HCT116 (cell line): ENCODE measurements at regions not wholly inside any gene's neighbourhood (a gene's known extent, or its start where the extent isn't known, plus 50 kb on each side); places are given as distances from the start of the nearest gene placed in this dataset.

Source experiments
- CBX3 ChIP-seq: IDR thresholded peaks from 2 replicates; pipeline ENCODE4 v1.6.1; 2012; ENCODE audit warnings: low read depth
- EZH2 ChIP-seq: fragments of 200-600 bp; sonication (generic); IDR thresholded peaks from 2 replicates; pipeline ENCODE4 v1.6.1; 2017; ENCODE audit warnings: antibody characterized with exemption, mixed run types
- EZH2phosphoT487 ChIP-seq: fragments of 200-600 bp; IDR thresholded peaks from 2 replicates; pipeline ENCODE4 v1.6.1; 2018; ENCODE audit warnings: antibody characterized with exemption, borderline replicate concordance
- FOSL1 ChIP-seq: IDR thresholded peaks from 2 replicates; pipeline ENCODE4 v1.6.1; 2012; ENCODE audit warnings: low read depth
- JUND ChIP-seq: IDR thresholded peaks from 2 replicates; pipeline ENCODE4 v1.6.1; 2012
- POLR2A ChIP-seq: IDR thresholded peaks from 2 replicates; pipeline ENCODE4 v1.7.0; 2011; ENCODE audit warnings: borderline replicate concordance; ENCODE audit not compliant: insufficient read depth, insufficient read length; ENCODE audit errors: extremely low read depth
- POLR2AphosphoS5 ChIP-seq: IDR thresholded peaks from 2 replicates; pipeline ENCODE4 v1.6.1; 2011; ENCODE audit warnings: mild to moderate bottlenecking, low read depth, low read length, moderate library complexity
- RAD21 ChIP-seq: IDR thresholded peaks from 2 replicates; pipeline ENCODE4 v1.6.1; 2012; ENCODE audit warnings: low read depth, mild to moderate bottlenecking
- SIN3A ChIP-seq: IDR thresholded peaks from 2 replicates; pipeline ENCODE4 v1.6.1; 2012; ENCODE audit warnings: low read depth
- YY1 ChIP-seq: IDR thresholded peaks from 2 replicates; pipeline ENCODE4 v1.6.1; 2011; ENCODE audit warnings: low read length, low read depth, moderate library complexity, mild to moderate bottlenecking; ENCODE audit not compliant: insufficient replicate concordance; ENCODE audit errors: extremely low read depth
- ZFX ChIP-seq: fragments of 450-650 bp; IDR thresholded peaks from 2 replicates; pipeline ENCODE4 v1.6.1; 2017
- ZNF274 ChIP-seq: fragments of 200-500 bp; sonication (Bioruptor generic); IDR thresholded peaks from 2 replicates; pipeline ENCODE4 v1.6.1; 2014; ENCODE audit warnings: mild to moderate bottlenecking, low read depth, low read length, inconsistent platforms
- TF ChIP-seq, protein P1 (sequence below), 3 experiments: fragments of 200-600 bp in 1 of 3; sonication (generic) in 1 of 3; IDR thresholded peaks in 2 of 3; conservative IDR thresholded peaks in 1 of 3; 2 replicates each; pipeline ENCODE4 v1.5.1; 2012 to 2017; ENCODE audit warnings: low read depth in 2 of 3, low read length in 2 of 3, antibody characterized with exemption in 1 of 3, borderline replicate concordance in 1 of 3, control low read depth in 1 of 3, mild to moderate bottlenecking in 1 of 3, mixed read lengths in 1 of 3, mixed run types in 1 of 3, moderate library complexity in 1 of 3; ENCODE audit not compliant: insufficient read depth in 1 of 3
- TF ChIP-seq, protein P2 (sequence below): IDR thresholded peaks from 2 replicates; pipeline ENCODE4 v1.6.1; 2011; ENCODE audit warnings: mild to moderate bottlenecking, low read length, moderate library complexity; ENCODE audit not compliant: insufficient replicate concordance; ENCODE audit errors: extremely low read depth

DNA sequence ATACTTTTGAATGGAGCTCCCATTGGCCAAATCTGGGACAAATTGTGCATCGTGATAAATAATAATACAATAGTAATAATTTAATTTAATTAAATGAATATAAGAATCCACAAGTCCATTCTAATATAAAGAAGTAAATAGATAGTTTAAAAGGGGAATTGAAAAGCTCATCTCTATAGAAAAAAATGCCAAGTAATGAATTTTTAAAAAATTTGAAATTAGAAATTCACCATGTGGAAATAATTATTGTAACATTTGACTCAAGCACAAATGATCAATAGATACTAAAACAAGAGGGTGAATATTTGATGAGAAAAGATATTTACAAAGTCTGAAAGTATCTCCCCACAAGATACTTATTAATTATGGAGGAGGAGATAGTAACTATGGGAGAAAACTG lies 467.4 kb downstream of the CETN3 start:
- TF ChIP-seq POLR2A (no peak), ZFX (no peak), ZNF274 (no peak), EZH2phosphoT487 (no peak), RAD21 (no peak), CBX3 (no peak), SIN3A (no peak), YY1 (no peak), EZH2 (no peak), FOSL1 (no peak), POLR2AphosphoS5 (no peak), JUND (no peak)
- TF ChIP-seq, protein P1, sequence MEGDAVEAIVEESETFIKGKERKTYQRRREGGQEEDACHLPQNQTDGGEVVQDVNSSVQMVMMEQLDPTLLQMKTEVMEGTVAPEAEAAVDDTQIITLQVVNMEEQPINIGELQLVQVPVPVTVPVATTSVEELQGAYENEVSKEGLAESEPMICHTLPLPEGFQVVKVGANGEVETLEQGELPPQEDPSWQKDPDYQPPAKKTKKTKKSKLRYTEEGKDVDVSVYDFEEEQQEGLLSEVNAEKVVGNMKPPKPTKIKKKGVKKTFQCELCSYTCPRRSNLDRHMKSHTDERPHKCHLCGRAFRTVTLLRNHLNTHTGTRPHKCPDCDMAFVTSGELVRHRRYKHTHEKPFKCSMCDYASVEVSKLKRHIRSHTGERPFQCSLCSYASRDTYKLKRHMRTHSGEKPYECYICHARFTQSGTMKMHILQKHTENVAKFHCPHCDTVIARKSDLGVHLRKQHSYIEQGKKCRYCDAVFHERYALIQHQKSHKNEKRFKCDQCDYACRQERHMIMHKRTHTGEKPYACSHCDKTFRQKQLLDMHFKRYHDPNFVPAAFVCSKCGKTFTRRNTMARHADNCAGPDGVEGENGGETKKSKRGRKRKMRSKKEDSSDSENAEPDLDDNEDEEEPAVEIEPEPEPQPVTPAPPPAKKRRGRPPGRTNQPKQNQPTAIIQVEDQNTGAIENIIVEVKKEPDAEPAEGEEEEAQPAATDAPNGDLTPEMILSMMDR (IDR thresholded peaks at IDR 0.05 in 2 of 3, conservative IDR thresholded peaks at IDR 0.05 in 1 of 3; ENCODE audit: borderline replicate concordance in 1 of 3, insufficient read depth in 1 of 3, low read depth in 2 of 3, low read length in 2 of 3) = no peak
- TF ChIP-seq, protein P2, sequence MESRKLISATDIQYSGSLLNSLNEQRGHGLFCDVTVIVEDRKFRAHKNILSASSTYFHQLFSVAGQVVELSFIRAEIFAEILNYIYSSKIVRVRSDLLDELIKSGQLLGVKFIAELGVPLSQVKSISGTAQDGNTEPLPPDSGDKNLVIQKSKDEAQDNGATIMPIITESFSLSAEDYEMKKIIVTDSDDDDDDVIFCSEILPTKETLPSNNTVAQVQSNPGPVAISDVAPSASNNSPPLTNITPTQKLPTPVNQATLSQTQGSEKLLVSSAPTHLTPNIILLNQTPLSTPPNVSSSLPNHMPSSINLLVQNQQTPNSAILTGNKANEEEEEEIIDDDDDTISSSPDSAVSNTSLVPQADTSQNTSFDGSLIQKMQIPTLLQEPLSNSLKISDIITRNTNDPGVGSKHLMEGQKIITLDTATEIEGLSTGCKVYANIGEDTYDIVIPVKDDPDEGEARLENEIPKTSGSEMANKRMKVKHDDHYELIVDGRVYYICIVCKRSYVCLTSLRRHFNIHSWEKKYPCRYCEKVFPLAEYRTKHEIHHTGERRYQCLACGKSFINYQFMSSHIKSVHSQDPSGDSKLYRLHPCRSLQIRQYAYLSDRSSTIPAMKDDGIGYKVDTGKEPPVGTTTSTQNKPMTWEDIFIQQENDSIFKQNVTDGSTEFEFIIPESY = no peak
